Skin epidermis (tissue), 12 donors: ENCODE measurements at regions not wholly inside any gene's neighbourhood (a gene's known extent, or its start where the extent isn't known, plus 50 kb on each side); places are given as distances from the start of the nearest gene placed in this dataset.
A peak's percentile ranks its signal among the peaks of the same experiment; 100 is the strongest.
"Not testable (repeated sequence)": the region's sequence is repeated elsewhere in the genome, so short reads cannot be mapped to it uniquely, and the experiment has no call there.

Source experiments
- H3K27ac ChIP-seq, 21 experiments: fragments of 200-600 bp; sonication (generic) in 11 of 21; one replicate each; pipeline ENCODE4 v1.5.0; 2020; ENCODE audit warnings: mild to moderate bottlenecking in 3 of 21, inconsistent platforms in 2 of 21, moderate library complexity in 2 of 21
- H3K4me3 ChIP-seq, 7 experiments: fragments of 200-600 bp; sonication (generic) in 2 of 7; one replicate each; pipeline ENCODE4 v1.5.0; 2020; ENCODE audit warnings: inconsistent platforms in 2 of 7, mild to moderate bottlenecking in 2 of 7, moderate library complexity in 1 of 7

GRCh38 chr1:83213648-83214047 lies 785.3 kb downstream of the TTLL7 start:
- H3K27ac ChIP-seq, H3K4me3 ChIP-seq: not testable (repeated sequence)

- H3K27ac ChIP-seq, H3K4me3 ChIP-seq: not testable (repeated sequence)
These were observed 786.9 kb downstream of the TTLL7 start for GRCh38 chr1:83212033-83212432.

GRCh38 chr1:83208540-83208939 lies 790.4 kb downstream of the TTLL7 start:
- H3K4me3 ChIP-seq, H3K27ac ChIP-seq: not testable (repeated sequence)

- not testable (repeated sequence) for H3K27ac ChIP-seq, H3K4me3 ChIP-seq
These were observed 804.3 kb downstream of the TTLL7 start for GRCh38 chr1:83194610-83195009.

DNA sequence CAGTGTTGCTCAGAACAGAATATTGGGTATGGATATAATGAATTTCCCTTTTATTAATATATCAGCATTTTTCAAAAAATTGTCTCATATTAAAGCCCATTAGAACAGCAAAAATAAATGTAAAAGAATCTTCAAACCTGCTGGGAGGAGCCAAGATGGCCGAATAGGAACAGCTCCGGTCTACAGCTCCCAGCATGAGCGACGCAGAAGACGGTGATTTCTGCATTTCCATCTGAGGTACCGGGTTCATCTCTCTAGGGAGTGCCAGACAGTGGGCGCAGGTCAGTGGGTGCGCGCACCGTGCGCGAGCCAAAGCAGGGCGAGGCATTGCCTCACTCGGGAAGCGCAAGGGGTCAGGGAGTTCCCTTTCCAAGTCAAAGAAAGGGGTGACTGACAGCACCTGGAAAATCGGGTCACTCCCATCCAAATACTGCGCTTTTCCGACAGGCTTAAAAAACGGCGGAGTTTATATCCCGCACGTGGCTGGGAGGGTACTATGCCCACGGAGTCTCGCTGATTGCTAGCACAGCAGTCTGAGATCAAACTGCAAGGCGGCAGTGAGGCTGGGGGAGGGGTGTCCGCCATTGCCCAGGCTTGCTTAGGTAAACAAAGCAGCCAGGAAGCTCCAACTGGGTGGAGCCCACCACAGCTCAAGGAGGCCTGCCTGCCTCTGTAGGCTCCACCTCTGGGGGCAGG lies 816.8 kb downstream of the TTLL7 start:
- not testable (repeated sequence) for H3K27ac ChIP-seq
- peak overlapping the region in 1 of 7 experiments; percentile 12 for H3K4me3 ChIP-seq

- H3K27ac ChIP-seq, H3K4me3 ChIP-seq: not testable (repeated sequence)
These were observed 818.3 kb downstream of the TTLL7 start for GRCh38 chr1:83180621-83181020.

- not testable (repeated sequence) for H3K4me3 ChIP-seq, H3K27ac ChIP-seq
These were observed 831.3 kb downstream of the TTLL7 start for GRCh38 chr1:83167634-83168033.

DNA sequence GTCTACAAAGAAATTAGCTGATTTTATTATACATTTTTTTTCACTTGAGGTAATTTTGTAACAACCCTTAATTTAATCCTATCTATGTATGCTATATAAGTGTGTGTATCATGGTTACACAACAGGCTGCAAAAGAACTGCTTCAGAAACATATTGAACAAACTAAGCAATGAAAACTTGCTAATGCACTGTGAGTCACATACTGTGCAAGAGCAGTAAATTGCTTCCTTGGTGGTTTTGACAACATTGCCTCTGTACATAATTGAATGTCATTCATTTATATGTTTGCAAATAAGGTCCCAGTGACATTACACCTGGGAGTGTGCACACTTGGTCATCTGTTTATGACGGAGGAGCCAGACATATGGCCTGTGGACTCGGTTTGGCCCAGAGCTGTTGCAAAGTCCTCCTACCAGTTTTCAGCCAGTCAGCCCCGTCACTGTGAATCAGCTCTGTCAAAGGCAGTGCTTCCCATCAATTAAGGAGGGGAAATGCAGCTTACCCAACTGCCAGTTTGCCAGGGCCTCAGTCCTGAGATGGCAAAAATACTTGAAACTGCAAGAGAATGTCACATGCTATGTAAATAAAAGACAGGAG lies 835.0 kb downstream of the TTLL7 start:
- H3K4me3 ChIP-seq = not testable (repeated sequence)
- H3K27ac ChIP-seq = peak overlapping the region in 1 of 21 experiments; percentile 16

- not testable (repeated sequence) for H3K27ac ChIP-seq, H3K4me3 ChIP-seq
These were observed 840.0 kb downstream of the TTLL7 start for GRCh38 chr1:83158924-83159323.

DNA sequence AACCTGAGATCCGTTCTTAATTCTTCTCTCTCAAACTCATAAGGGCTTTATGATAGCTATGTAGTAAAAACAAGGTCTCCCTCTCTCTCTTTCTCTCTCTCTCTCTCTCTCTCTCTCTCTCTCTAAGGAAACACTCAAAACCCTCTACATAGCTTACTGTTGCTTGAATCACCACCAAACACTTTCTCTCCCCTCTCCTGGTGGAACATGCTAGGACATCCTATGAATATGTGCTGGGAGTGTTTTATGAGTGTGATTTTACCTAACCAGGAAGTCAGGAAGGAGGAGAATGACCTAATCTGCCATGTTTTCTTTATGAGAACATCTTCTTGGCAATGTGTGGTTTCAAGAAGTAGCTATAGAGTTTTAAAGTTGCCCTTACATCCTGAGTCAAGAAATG lies 844.6 kb downstream of the TTLL7 start:
- not testable (repeated sequence) for H3K4me3 ChIP-seq

GRCh38 chr1:83151167-83151898 lies 847.6 kb downstream of the TTLL7 start:
- not testable (repeated sequence) for H3K4me3 ChIP-seq
- H3K27ac ChIP-seq = peak overlapping the region in 5 of 21 experiments; percentile 42 to 58 (median 54)

More for the DNA sequence above, 844.6 kb downstream of the TTLL7 start:
- H3K27ac ChIP-seq = not testable (repeated sequence)

GRCh38 chr1:83150479-83150878 lies 848.5 kb downstream of the TTLL7 start:
- peak overlapping the region in 6 of 21 experiments; percentile 1 to 58 (median 48) for H3K27ac ChIP-seq
- H3K4me3 ChIP-seq = not testable (repeated sequence)

- H3K27ac ChIP-seq, H3K4me3 ChIP-seq: not testable (repeated sequence)
These were observed 853.1 kb downstream of the TTLL7 start for GRCh38 chr1:83145820-83146219.

DNA sequence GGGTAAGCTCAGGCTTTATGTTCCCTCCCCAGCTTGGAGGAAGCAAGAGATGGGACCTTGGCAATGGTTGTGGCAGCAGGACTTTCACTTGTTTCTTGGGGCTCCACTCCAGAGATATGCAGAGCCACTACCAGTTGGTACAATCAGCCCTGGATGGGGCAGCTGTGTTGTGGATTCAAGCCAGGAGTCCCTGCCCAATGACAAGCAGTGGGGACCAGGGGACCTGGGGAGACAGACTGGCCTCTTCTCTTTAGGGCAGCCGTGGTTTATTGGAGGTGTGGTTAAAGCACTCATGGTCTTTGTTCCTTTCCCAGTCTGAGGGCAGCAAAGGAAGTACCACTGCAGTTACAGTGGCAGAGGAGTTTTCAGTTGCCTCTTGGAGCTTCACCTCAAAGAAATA lies 856.1 kb downstream of the TTLL7 start:
- not testable (repeated sequence) for H3K4me3 ChIP-seq

GRCh38 chr1:83135524-83136157 lies 863.3 kb downstream of the TTLL7 start:
- H3K27ac ChIP-seq, H3K4me3 ChIP-seq: not testable (repeated sequence)

More for the DNA sequence above, 856.1 kb downstream of the TTLL7 start:
- H3K27ac ChIP-seq = not testable (repeated sequence)

DNA sequence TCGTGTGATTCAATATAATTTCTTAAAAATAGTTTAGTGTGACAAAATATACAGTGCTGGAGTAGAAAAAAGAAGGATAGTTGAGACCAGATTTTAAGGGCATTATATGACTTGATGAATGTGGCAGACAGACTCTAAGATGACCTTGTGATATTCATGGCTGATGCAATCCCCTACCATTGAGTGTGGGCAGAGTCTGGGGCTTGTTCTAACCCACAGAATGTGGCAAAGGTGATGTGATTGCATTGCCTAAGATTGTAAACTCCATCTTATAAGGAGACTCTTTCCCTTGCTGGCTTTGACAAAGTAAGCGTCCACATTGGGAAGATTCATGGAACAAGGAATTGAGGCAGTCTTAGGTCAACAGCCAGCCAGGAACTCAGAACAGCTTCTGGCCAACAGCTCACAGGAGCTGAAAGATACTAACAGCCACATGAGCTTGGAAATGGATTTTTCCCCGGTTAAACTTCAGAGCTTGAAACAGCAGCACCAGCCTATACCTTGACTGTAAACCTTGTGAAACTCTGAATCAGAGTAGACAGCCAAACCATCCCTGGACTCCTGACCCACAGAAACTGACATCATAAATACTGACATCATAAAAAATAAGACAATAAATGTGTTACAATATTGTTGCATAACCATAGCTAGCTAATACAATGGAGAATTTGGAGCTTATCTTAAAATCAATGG lies 864.5 kb downstream of the TTLL7 start:
- H3K27ac ChIP-seq, H3K4me3 ChIP-seq: not testable (repeated sequence)

- Histone ChIP-seq H3K4me3 (no peak overlapping the region), H3K27ac (no peak overlapping the region)
These were observed 867.3 kb downstream of the TTLL7 start for GRCh38 chr1:83131692-83131955.

DNA sequence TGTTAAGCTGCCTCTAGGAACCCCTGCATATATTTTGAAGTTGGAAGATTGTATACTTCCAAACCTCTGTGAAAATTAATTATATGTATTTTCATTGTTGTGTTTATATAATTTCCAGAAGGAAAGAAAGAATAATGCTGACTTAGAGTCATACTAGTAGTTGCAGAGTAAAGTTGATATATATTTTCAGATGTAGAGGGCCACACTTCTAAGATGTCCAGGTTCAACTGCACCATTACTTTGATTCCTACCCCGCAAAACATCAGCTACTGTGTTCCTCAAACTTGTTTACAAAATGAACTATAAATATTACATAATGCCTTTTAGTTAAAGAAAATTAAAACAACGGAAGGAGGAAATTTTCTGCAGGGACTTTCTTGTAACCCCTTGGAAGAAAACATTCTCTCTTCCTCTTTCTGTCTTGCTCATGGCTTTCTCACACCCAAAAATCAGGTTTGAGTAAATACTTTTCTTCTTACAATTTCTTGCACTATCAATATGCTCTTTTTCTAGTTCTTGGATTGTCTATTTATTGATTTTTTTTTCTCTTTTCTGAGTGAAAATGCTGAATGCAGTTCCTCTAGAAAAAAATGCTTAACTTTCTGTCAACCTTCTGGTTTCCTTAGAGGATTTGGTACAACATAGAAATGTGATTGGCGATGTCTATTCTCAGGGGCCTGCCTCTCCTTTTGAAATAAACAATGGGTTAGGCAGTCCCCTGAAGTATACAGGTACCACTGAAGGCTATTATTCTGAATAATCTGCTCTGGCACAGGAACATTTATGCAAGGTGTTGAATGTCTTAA lies 867.8 kb downstream of the TTLL7 start:
- Histone ChIP-seq H3K27ac (no peak overlapping the region), H3K4me3 (no peak overlapping the region)

DNA sequence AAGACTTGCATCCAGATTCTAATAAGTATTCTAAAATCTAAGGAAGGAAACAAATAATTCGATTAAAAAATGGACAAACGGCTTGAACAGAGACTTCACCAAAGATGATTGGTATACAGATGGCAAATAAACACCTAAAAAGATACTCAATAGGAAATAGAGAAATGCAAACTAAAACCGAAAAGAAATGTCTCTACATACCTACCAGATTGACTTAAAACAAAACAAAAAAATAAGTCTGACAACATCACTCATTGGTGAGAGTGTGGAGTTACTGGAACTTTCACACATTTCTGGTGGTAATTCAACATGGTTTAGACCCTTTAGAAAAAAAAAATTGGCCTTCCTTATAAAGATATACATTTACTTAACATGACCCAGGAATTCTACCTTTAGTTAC lies 869.8 kb downstream of the TTLL7 start:
- no peak overlapping the region for H3K27ac ChIP-seq
- no peak overlapping the region for H3K4me3 ChIP-seq
